OCI-LY7 (cell line): ENCODE measurements at regions not wholly inside any gene's neighbourhood (a gene's known extent, or its start where the extent isn't known, plus 50 kb on each side); places are given as distances from the start of the nearest gene placed in this dataset.

Experiments used
- BruUV-seq: library from RNA; stranded (reverse); fragments of 400-500 nt; replicated peaks from 2 replicates; lab custom pipeline; 2021; lab: Mats Ljungman, UMichigan
- CTCF ChIA-PET: fragments of 300-600 bp; sonication (Branson Sonifier 250); formaldehyde crosslinking; loops from one replicate; lab custom pipeline; 2022; ENCODE audit warnings: antibody characterized with exemption; ENCODE audit not compliant: unreplicated experiment; lab: Charles Lee
- POLR2A ChIA-PET: fragments of 300-600 bp; sonication (Branson Sonifier 250); formaldehyde crosslinking; loops from one replicate; lab custom pipeline; 2022; ENCODE audit warnings: antibody characterized with exemption; lab: Charles Lee
- DNase-seq: peaks from one replicate; pipeline ENCODE4 v3.0.0-alpha.2; 2015; ENCODE audit warnings: low spot score
- H2AFZ ChIP-seq: fragments of 200-600 bp; sonication (generic), shearing (Covaris generic); 2 replicates; pipeline ENCODE4 v1.6.1; 2014; ENCODE audit warnings: mild to moderate bottlenecking, antibody characterized with exemption, low read length, moderate library complexity
- H3K27ac ChIP-seq: fragments of 200-600 bp; sonication (generic); 2 replicates; pipeline ENCODE4 v1.5.1; 2014; ENCODE audit warnings: mixed run types, low read depth, mild to moderate bottlenecking, moderate library complexity, low read length, inconsistent platforms; ENCODE audit not compliant: poor library complexity, severe bottlenecking
- H3K36me3 ChIP-seq: fragments of 200-600 bp; sonication (generic); 2 replicates; pipeline ENCODE4 v1.6.1; 2014; ENCODE audit warnings: mild to moderate bottlenecking, antibody characterized with exemption, low read length, moderate library complexity, mixed read lengths; ENCODE audit not compliant: insufficient read depth
- H3K4me1 ChIP-seq: fragments of 200-600 bp; sonication (generic); 2 replicates; pipeline ENCODE4 v1.5.1; 2014; ENCODE audit warnings: mild to moderate bottlenecking, low read length; ENCODE audit not compliant: insufficient read depth, poor library complexity, severe bottlenecking
- H3K4me2 ChIP-seq: fragments of 200-600 bp; sonication (generic); 2 replicates; pipeline ENCODE4 v1.6.1; 2014; ENCODE audit warnings: mild to moderate bottlenecking, low read length
- H3K4me3 ChIP-seq: fragments of 200-600 bp; sonication (generic); 2 replicates; pipeline ENCODE4 v1.5.1; 2014; ENCODE audit warnings: mild to moderate bottlenecking, low read depth, low read length; ENCODE audit not compliant: poor library complexity, severe bottlenecking
- H3K79me2 ChIP-seq: fragments of 200-600 bp; sonication (generic); 2 replicates; pipeline ENCODE4 v1.6.1; 2016; ENCODE audit warnings: low read depth, mild to moderate bottlenecking, low read length, moderate library complexity, mixed read lengths; ENCODE audit not compliant: insufficient read depth
- H3K9me2 ChIP-seq: fragments of 200-600 bp; sonication (generic); 2 replicates; pipeline ENCODE4 v1.6.1; 2016; ENCODE audit warnings: mild to moderate bottlenecking, low read length, mixed read lengths; ENCODE audit not compliant: insufficient read depth
- H3K9me3 ChIP-seq: fragments of 200-600 bp; sonication (generic); 2 replicates; pipeline ENCODE4 v1.6.1; 2014; ENCODE audit warnings: mild to moderate bottlenecking, mixed run types, low read length, mixed read lengths
- H4K20me1 ChIP-seq: fragments of 200-600 bp; sonication (generic); 2 replicates; pipeline ENCODE4 v1.6.1; 2014; ENCODE audit warnings: mild to moderate bottlenecking, antibody characterized with exemption, low read length, moderate library complexity, mixed read lengths; ENCODE audit not compliant: insufficient read depth
- CTCF ChIP-seq: fragments of 200-600 bp; sonication (generic); conservative IDR thresholded peaks from 2 replicates; pipeline ENCODE4 v1.5.1; 2014; ENCODE audit warnings: mild to moderate bottlenecking, antibody characterized with exemption, low read length, moderate library complexity, mixed read lengths
- EZH2phosphoT487 ChIP-seq: fragments of 200-600 bp; sonication (generic); IDR thresholded peaks from 2 replicates; pipeline ENCODE4 v1.6.1; 2018; ENCODE audit warnings: low read depth, borderline replicate concordance, mild to moderate bottlenecking, mixed run types, antibody characterized with exemption, low read length, moderate library complexity, mixed read lengths
- intact Hi-C: fragments of 100-400 bp; cut with micrococcal nuclease; formaldehyde crosslinking; loops from one replicate; pipeline ENCODE4 v1.10.0; 2022; ENCODE audit not compliant: unreplicated experiment

GRCh38 chr9:129323999-129324553 lies 146.0 kb upstream of the IER5L start:
- BruUV-seq = no TSS peak
- Histone ChIP-seq H3K9me3 (no peaks in the 10 kb centered on the region), H3K4me1 (peaks cover 10% of the 10 kb centered on the region), H4K20me1 (no peaks in the 10 kb centered on the region), H3K27ac (no peak overlapping the region), H3K36me3 (no peaks in the 10 kb centered on the region), H3K4me3 (no peak overlapping the region), H3K9me2 (no peaks in the 10 kb centered on the region), H3K4me2 (no peak overlapping the region), H2AFZ (no peak overlapping the region), H3K79me2 (no peaks in the 10 kb centered on the region)
- ChIA-PET POLR2A (no interaction called here), CTCF (no interaction called here)
- no peak for DNase-seq
- TF ChIP-seq CTCF (no peak), EZH2phosphoT487 (no peak)
- intact Hi-C loops = no loop called here

GRCh38 chr9:129323376-129323998 lies 145.4 kb upstream of the IER5L start:
- H3K4me3 ChIP-seq = no peak overlapping the region
- no peak overlapping the region for H3K4me2 ChIP-seq
- CTCF ChIA-PET = no interaction called here
- intact Hi-C loops = no loop called here
- H3K4me1 ChIP-seq = peaks cover 10% of the 10 kb centered on the region
- POLR2A ChIA-PET = no interaction called here
- no peak overlapping the region for H3K27ac ChIP-seq
- no peaks in the 10 kb centered on the region for H3K9me3 ChIP-seq
- no peaks in the 10 kb centered on the region for H3K79me2 ChIP-seq
- no peaks in the 10 kb centered on the region for H3K9me2 ChIP-seq
- no peak for DNase-seq
- no peak overlapping the region for H2AFZ ChIP-seq
- no peaks in the 10 kb centered on the region for H3K36me3 ChIP-seq
- TF ChIP-seq CTCF (no peak), EZH2phosphoT487 (no peak)
- BruUV-seq = no TSS peak
- no peaks in the 10 kb centered on the region for H4K20me1 ChIP-seq

- no peak overlapping the region for H3K27ac ChIP-seq
- TF ChIP-seq EZH2phosphoT487 = no peak
- no peak for TF ChIP-seq CTCF
- H3K79me2 ChIP-seq = no peaks in the 10 kb centered on the region
- H3K36me3 ChIP-seq = no peaks in the 10 kb centered on the region
- no peak for DNase-seq
- ChIA-PET POLR2A (interaction anchor here (0.6 to 0.7 kb wide), 2 partner anchors 49 to 1924 kb away, joined by 3 read pairs; no protein-coding TSS in a partner anchor), CTCF (no interaction called here)
- H3K9me3 ChIP-seq = no peaks in the 10 kb centered on the region
- H3K4me1 ChIP-seq = peaks cover 10% of the 10 kb centered on the region
- no peaks in the 10 kb centered on the region for H3K9me2 ChIP-seq
- no peak overlapping the region for H3K4me2 ChIP-seq
- intact Hi-C loops = no loop called here
- no peak overlapping the region for H2AFZ ChIP-seq
- no peaks in the 10 kb centered on the region for H4K20me1 ChIP-seq
- BruUV-seq = no TSS peak
- H3K4me3 ChIP-seq = no peak overlapping the region
These were observed 144.7 kb upstream of the IER5L start for GRCh38 chr9:129322641-129323375.
